PC-9 (cell line): ENCODE measurements at regions not wholly inside any gene's neighbourhood (a gene's known extent, or its start where the extent isn't known, plus 50 kb on each side); places are given as distances from the start of the nearest gene placed in this dataset.

ENCODE experiments used
- BruUV-seq: library from RNA; stranded (reverse); fragments of 400-500 nt; replicated peaks from 2 replicates; lab custom pipeline; 2021; lab: Mats Ljungman, UMichigan
- CTCF ChIA-PET: fragments of 300-600 bp; sonication (Branson Sonifier 250); formaldehyde crosslinking; loops from one replicate; lab custom pipeline; 2022; ENCODE audit warnings: antibody characterized with exemption; lab: Charles Lee
- POLR2A ChIA-PET: fragments of 300-600 bp; sonication (Branson Sonifier 250); formaldehyde crosslinking; loops from one replicate; lab custom pipeline; 2022; ENCODE audit warnings: antibody characterized with exemption; ENCODE audit not compliant: unreplicated experiment; lab: Charles Lee
- DNase-seq, 2 experiments: peaks; one replicate each; pipeline versions ENCODE4 v3.0.0 to v3.0.0-alpha.2; 2015 to 2022; ENCODE audit warnings: mixed read lengths in 1 of 2
- H2AFZ ChIP-seq: fragments of 200-600 bp; sonication (generic); 2 replicates; pipeline ENCODE4 v1.8.1; 2017; ENCODE audit warnings: antibody characterized with exemption
- H3F3A ChIP-seq: fragments of 200-600 bp; sonication (generic); 2 replicates; pipeline ENCODE4 v1.8.1; 2017; ENCODE audit warnings: antibody characterized with exemption, mild to moderate bottlenecking, low read depth; ENCODE audit not compliant: insufficient read depth
- H3K27ac ChIP-seq: fragments of 200-600 bp; sonication (generic); 2 replicates; pipeline ENCODE4 v1.6.1; 2016; ENCODE audit warnings: mixed run types
- H3K27me3 ChIP-seq: fragments of 200-600 bp; sonication (generic); 2 replicates; pipeline ENCODE4 v1.6.1; 2016; ENCODE audit warnings: low read depth, mixed run types; ENCODE audit not compliant: insufficient read depth
- H3K36me3 ChIP-seq: fragments of 200-600 bp; sonication (generic); 2 replicates; pipeline ENCODE4 v1.6.1; 2016; ENCODE audit warnings: low read depth, mixed run types
- H3K4me1 ChIP-seq: fragments of 200-600 bp; sonication (generic); replicated peaks from 2 replicates; pipeline ENCODE4 v1.6.1; 2016; ENCODE audit warnings: mixed run types; ENCODE audit not compliant: insufficient read depth
- H3K4me2 ChIP-seq: fragments of 200-600 bp; sonication (generic); 2 replicates; pipeline ENCODE4 v1.6.1; 2017; ENCODE audit warnings: mixed run types
- H3K4me3 ChIP-seq: fragments of 200-600 bp; sonication (generic); 2 replicates; pipeline ENCODE4 v1.6.1; 2016; ENCODE audit warnings: mixed run types
- H3K79me2 ChIP-seq: fragments of 200-600 bp; sonication (generic); 2 replicates; pipeline ENCODE4 v1.6.1; 2017; ENCODE audit warnings: low read depth, mixed run types
- H3K9me2 ChIP-seq: fragments of 200-600 bp; sonication (generic); 2 replicates; pipeline ENCODE4 v1.8.1; 2017; ENCODE audit warnings: mild to moderate bottlenecking; ENCODE audit not compliant: insufficient read depth
- H3K9me3 ChIP-seq: fragments of 200-600 bp; sonication (generic); 2 replicates; pipeline ENCODE4 v1.8.1; 2016; ENCODE audit warnings: low read depth; ENCODE audit not compliant: insufficient read depth
- H4K20me1 ChIP-seq: fragments of 200-600 bp; sonication (generic); 2 replicates; pipeline ENCODE4 v1.8.1; 2017; ENCODE audit not compliant: insufficient read depth
- EZH2 ChIP-seq: fragments of 200-600 bp; sonication (generic); IDR thresholded peaks from 2 replicates; pipeline ENCODE4 v1.8.0; 2017; ENCODE audit warnings: antibody characterized with exemption, low read depth
- intact Hi-C: fragments of 100-400 bp; cut with micrococcal nuclease; formaldehyde crosslinking; loops from one replicate; pipeline ENCODE4 v1.10.0; 2022; ENCODE audit not compliant: unreplicated experiment
- TF ChIP-seq, protein P1 (sequence below): fragments of 200-600 bp; sonication (generic); conservative IDR thresholded peaks from 2 replicates; pipeline ENCODE4 v1.6.1; 2017; ENCODE audit warnings: mixed run types, antibody characterized with exemption, mild to moderate bottlenecking, moderate library complexity

DNA sequence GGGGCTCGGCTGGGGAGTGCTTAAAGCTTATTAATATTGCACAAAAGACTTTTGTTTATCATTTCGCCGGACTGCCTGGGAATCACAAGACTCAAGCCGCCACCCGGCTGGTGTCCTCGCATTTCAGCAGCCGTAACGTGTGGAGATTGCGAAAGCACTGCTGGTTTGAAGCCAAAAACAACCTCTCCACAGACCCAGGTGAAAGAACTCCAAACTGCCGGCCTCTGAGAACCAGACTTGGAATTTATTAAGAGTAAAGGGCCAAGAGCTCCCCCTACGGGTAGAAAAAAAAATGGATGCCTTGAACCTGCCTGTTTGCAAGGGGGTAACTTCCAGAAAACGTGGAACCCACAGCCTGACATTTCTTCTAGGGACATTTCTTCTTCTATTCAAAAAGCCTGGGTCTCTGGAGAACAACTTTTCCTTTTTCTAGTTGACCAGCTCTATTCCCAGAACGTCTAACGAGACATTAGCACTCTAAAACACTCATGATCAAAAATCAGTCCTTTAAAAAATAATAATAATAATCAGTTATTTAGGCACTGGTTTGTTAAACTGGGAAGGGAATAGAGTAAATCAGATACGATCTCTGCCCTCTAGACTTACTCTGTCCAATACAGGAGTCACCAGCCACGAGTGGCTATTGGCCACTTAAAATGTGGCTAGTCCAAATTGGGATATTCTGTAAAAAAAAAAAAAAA lies 216.3 kb downstream of the C1D start:
- CTCF ChIA-PET: interaction anchor here (0.6 to 1.0 kb wide), 2 partner anchors 184 to 420 kb away, joined by 3 to 7 read pairs; no protein-coding TSS in a partner anchor
- POLR2A ChIA-PET: no interaction called here
- Histone ChIP-seq H4K20me1 (no peaks in the 10 kb centered on the region), H3K4me1 (peaks cover 7% of the 10 kb centered on the region; the same call in 1 of the 2 replicates), H3F3A (no peaks in the 10 kb centered on the region), H3K36me3 (no peaks in the 10 kb centered on the region), H3K79me2 (no peaks in the 10 kb centered on the region), H2AFZ (peak overlapping the region; percentile 76; the same call in 1 of the 2 replicates), H3K4me3 (peak overlapping the region; percentile 25; the same call in 1 of the 2 replicates), H3K9me2 (no peaks in the 10 kb centered on the region), H3K27ac (no peak overlapping the region), H3K27me3 (0 out of 2 replicates have a peak, but pooled peaks cover 4% of the 10 kb centered on the region), H3K9me3 (no peaks in the 10 kb centered on the region), H3K4me2 (peak overlapping the region; percentile 73)
- peak; percentile 79 to 82 for DNase-seq
- no TSS peak for BruUV-seq
- TF ChIP-seq, protein P1, sequence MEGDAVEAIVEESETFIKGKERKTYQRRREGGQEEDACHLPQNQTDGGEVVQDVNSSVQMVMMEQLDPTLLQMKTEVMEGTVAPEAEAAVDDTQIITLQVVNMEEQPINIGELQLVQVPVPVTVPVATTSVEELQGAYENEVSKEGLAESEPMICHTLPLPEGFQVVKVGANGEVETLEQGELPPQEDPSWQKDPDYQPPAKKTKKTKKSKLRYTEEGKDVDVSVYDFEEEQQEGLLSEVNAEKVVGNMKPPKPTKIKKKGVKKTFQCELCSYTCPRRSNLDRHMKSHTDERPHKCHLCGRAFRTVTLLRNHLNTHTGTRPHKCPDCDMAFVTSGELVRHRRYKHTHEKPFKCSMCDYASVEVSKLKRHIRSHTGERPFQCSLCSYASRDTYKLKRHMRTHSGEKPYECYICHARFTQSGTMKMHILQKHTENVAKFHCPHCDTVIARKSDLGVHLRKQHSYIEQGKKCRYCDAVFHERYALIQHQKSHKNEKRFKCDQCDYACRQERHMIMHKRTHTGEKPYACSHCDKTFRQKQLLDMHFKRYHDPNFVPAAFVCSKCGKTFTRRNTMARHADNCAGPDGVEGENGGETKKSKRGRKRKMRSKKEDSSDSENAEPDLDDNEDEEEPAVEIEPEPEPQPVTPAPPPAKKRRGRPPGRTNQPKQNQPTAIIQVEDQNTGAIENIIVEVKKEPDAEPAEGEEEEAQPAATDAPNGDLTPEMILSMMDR: peak; percentile 86
- no peak for TF ChIP-seq EZH2
- intact Hi-C loops: loop anchor here (2.0 kb wide), 1 partner anchor 184 kb away; no protein-coding TSS in a partner anchor

DNA sequence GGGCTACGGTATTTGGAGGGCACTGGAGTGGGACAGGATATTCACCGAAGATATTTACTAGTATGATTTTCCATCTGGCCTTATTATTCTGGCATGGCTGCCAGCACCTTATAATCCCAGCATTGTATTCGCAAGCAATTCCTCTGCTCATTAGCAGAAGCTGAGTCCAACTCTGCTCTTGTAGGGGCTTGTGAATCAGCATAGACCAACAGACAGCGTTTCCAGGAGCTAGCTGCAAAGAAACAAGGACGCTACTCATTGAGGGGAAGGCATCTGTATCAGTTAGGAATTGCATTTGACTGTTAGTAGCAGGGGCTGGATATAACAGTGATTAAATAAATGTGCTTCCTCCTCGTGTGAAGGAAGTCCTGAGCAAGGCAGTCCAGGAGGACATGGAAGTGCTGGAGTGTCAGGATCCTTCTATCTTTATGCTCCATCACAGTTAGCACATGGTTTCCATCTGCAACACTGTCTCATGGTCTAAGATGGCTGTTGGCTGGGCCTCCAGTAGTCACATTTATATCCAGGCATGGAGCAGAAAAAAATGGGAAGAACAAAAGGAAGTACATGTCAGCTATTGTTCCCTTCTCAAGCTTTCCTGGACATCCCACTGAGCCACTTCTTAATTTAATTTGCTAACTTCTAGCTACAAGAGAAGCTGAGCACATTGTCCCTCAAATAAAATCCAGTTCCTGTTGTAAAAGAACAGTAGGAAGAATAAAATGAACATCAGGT lies 214.1 kb downstream of the C1D start:
- Histone ChIP-seq H3K27ac (no peak overlapping the region), H3K27me3 (no peaks in the 10 kb centered on the region), H3F3A (no peaks in the 10 kb centered on the region), H2AFZ (no peak overlapping the region), H3K9me2 (no peaks in the 10 kb centered on the region), H3K9me3 (no peaks in the 10 kb centered on the region), H3K36me3 (no peaks in the 10 kb centered on the region), H3K4me1 (peaks cover 7% of the 10 kb centered on the region; the same call in 1 of the 2 replicates), H4K20me1 (no peaks in the 10 kb centered on the region), H3K79me2 (no peaks in the 10 kb centered on the region), H3K4me2 (no peak overlapping the region), H3K4me3 (no peak overlapping the region)
- ChIA-PET CTCF (no interaction called here), POLR2A (no interaction called here)
- DNase-seq: peak in 1 of 2 experiments; percentile 23
- BruUV-seq: no TSS peak
- intact Hi-C loops: no loop called here
- no peak for TF ChIP-seq EZH2
- TF ChIP-seq, protein P1: no peak

DNA sequence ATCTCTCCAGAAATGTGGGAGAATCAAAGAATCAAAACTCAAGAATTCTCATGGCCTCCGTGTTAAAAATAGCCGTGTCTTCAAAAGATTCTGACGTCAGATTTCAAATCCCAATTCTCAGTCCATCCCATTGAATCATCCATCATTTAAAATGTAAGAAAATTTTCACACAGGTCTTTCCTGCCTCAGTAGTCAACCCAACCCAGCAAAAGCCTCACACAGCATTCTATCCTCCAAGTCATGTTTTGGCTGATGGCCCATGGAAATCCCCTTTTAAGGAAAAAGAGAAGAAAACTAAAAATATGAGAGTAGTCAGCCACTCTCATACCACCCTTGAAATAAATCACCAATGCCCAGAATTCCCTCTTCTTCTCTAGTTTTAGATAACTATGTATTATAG lies 211.8 kb downstream of the C1D start:
- Histone ChIP-seq H2AFZ (no peak overlapping the region), H3K9me2 (no peaks in the 10 kb centered on the region), H3K4me3 (no peak overlapping the region), H3K36me3 (no peaks in the 10 kb centered on the region), H3K79me2 (no peaks in the 10 kb centered on the region), H3K4me1 (peaks cover 6% of the 10 kb centered on the region; the same call in 1 of the 2 replicates), H4K20me1 (no peaks in the 10 kb centered on the region), H3K9me3 (no peaks in the 10 kb centered on the region), H3K27me3 (no peaks in the 10 kb centered on the region), H3K4me2 (no peak overlapping the region), H3F3A (no peaks in the 10 kb centered on the region), H3K27ac (no peak overlapping the region)
- TF ChIP-seq, protein P1: no peak
- TF ChIP-seq EZH2: no peak
- intact Hi-C loops: no loop called here
- POLR2A ChIA-PET: no interaction called here
- CTCF ChIA-PET: no interaction called here
- no TSS peak for BruUV-seq
- peak in 1 of 2 experiments; percentile 5 for DNase-seq
